ENCODE measurements at regions not wholly inside any gene's neighbourhood (a gene's known extent, or its start where the extent isn't known, plus 50 kb on each side); places are given as distances from the start of the nearest gene placed in this dataset.

GRCh38 chr9:89837162-89837933 is 232.5 kb downstream of the GADD45G start:
- TF ChIP-seq CTCF (IDR thresholded peaks at IDR 0.05), result no peak
- H3K27me3 Mint-ChIP-seq (ENCODE audit: low read depth, poor library complexity), result peaks cover 16% of the 10 kb centered on the region
- H3K27ac Mint-ChIP-seq, result no peak overlapping the region
- no peaks in the 10 kb centered on the region for H3K36me3 Mint-ChIP-seq (ENCODE audit: low read depth)
- peaks cover 6% of the 10 kb centered on the region for H3K9me3 Mint-ChIP-seq
- no peak for DNase-seq
- no peak overlapping the region for H3K4me3 Mint-ChIP-seq
- H3K4me1 Mint-ChIP-seq, result peaks cover 19% of the 10 kb centered on the region

- DNase-seq, result no peak
- H3K4me3 Mint-ChIP-seq, result no peak overlapping the region
- no peak for TF ChIP-seq CTCF (IDR thresholded peaks at IDR 0.05)
- no peak overlapping the region for H3K27ac Mint-ChIP-seq
- H3K27me3 Mint-ChIP-seq (ENCODE audit: low read depth, poor library complexity), result peaks cover 20% of the 10 kb centered on the region
- H3K36me3 Mint-ChIP-seq (ENCODE audit: low read depth), result no peaks in the 10 kb centered on the region
- H3K9me3 Mint-ChIP-seq, result peaks cover 4% of the 10 kb centered on the region
- peaks cover 24% of the 10 kb centered on the region for H3K4me1 Mint-ChIP-seq
Observed at GRCh38 chr9:89837934-89838310, 233.1 kb downstream of the GADD45G start.

- no peak overlapping the region for H3K4me3 Mint-ChIP-seq
- no peak for TF ChIP-seq CTCF (IDR thresholded peaks at IDR 0.05)
Observed at GRCh38 chr9:89838621-89839020, 233.8 kb downstream of the GADD45G start.

GRCh38 chr9:89839449-89839848 is 234.6 kb downstream of the GADD45G start:
- H3K9me3 Mint-ChIP-seq, result no peaks in the 10 kb centered on the region
- no peaks in the 10 kb centered on the region for H3K36me3 Mint-ChIP-seq (ENCODE audit: low read depth)
- H3K27me3 Mint-ChIP-seq (ENCODE audit: low read depth, poor library complexity), result peaks cover 29% of the 10 kb centered on the region
- peaks cover 29% of the 10 kb centered on the region for H3K4me1 Mint-ChIP-seq
- no peak for TF ChIP-seq CTCF (IDR thresholded peaks at IDR 0.05)
- H3K4me3 Mint-ChIP-seq, result no peak overlapping the region
- no peak overlapping the region for H3K27ac Mint-ChIP-seq
- no peak for DNase-seq

More at GRCh38 chr9:89838621-89839020, 233.8 kb downstream of the GADD45G start:
- Mint-ChIP-seq H3K9me3 (no peaks in the 10 kb centered on the region), H3K4me1 (peaks cover 29% of the 10 kb centered on the region), H3K27ac (no peak overlapping the region), H3K27me3 (ENCODE audit: low read depth, poor library complexity) (peaks cover 25% of the 10 kb centered on the region), H3K36me3 (ENCODE audit: low read depth) (no peaks in the 10 kb centered on the region)
- DNase-seq, result no peak

- H3K4me1 Mint-ChIP-seq, result peaks cover 29% of the 10 kb centered on the region
- no peak for TF ChIP-seq CTCF (IDR thresholded peaks at IDR 0.05)
- no peak overlapping the region for H3K27ac Mint-ChIP-seq
- no peak for DNase-seq
- H3K36me3 Mint-ChIP-seq (ENCODE audit: low read depth), result no peaks in the 10 kb centered on the region
- H3K9me3 Mint-ChIP-seq, result no peaks in the 10 kb centered on the region
- H3K27me3 Mint-ChIP-seq (ENCODE audit: low read depth, poor library complexity), result peaks cover 31% of the 10 kb centered on the region
- H3K4me3 Mint-ChIP-seq, result no peak overlapping the region
Observed at GRCh38 chr9:89839952-89840351, 235.1 kb downstream of the GADD45G start.

- Mint-ChIP-seq H3K9me3 (peaks cover 4% of the 10 kb centered on the region), H3K4me1 (peaks cover 23% of the 10 kb centered on the region), H3K27ac (peak overlapping the region; percentile 32), H3K27me3 (ENCODE audit: low read depth, poor library complexity) (peaks cover 33% of the 10 kb centered on the region), H3K4me3 (no peak overlapping the region), H3K36me3 (ENCODE audit: low read depth) (no peaks in the 10 kb centered on the region)
- TF ChIP-seq CTCF (IDR thresholded peaks at IDR 0.05), result no peak
- no peak for DNase-seq
Observed at GRCh38 chr9:89841456-89841855, 236.6 kb downstream of the GADD45G start.
